GM21619 (cell line): ENCODE measurements at regions not wholly inside any gene's neighbourhood (a gene's known extent, or its start where the extent isn't known, plus 50 kb on each side); places are given as distances from the start of the nearest gene placed in this dataset.
A peak's percentile ranks its signal among the peaks of the same experiment; 100 is the strongest.

Experiments used
- ATAC-seq: cut with Tn5 transposase; IDR thresholded peaks from one replicate; pipeline ENCODE4 v1.9.1; 2021; ENCODE audit not compliant: unreplicated experiment

GRCh38 chr2:220664272-220665107 is 907.6 kb downstream of the EPHA4 start:
- no peak for ATAC-seq

- ATAC-seq: no peak
These were observed 907.0 kb downstream of the EPHA4 start for GRCh38 chr2:220665108-220665471.

- no peak for ATAC-seq
These were observed 902.8 kb downstream of the EPHA4 start for GRCh38 chr2:220669324-220669723.

GRCh38 chr2:220670511-220670910 is 901.6 kb downstream of the EPHA4 start:
- ATAC-seq: no peak

- ATAC-seq: no peak
These were observed 898.8 kb downstream of the EPHA4 start for GRCh38 chr2:220673151-220673874.

- no peak for ATAC-seq
These were observed 898.1 kb downstream of the EPHA4 start for GRCh38 chr2:220674033-220674432.

- ATAC-seq: no peak
These were observed 895.4 kb downstream of the EPHA4 start for GRCh38 chr2:220676695-220677094.

- no peak for ATAC-seq
These were observed 893.2 kb downstream of the EPHA4 start for GRCh38 chr2:220678943-220679342.

- ATAC-seq: no peak
These were observed 889.5 kb downstream of the EPHA4 start for GRCh38 chr2:220682616-220683015.

GRCh38 chr2:220684099-220684498 is 888.0 kb downstream of the EPHA4 start:
- no peak for ATAC-seq

GRCh38 chr2:220687231-220687843 is 884.8 kb downstream of the EPHA4 start:
- ATAC-seq: peak; percentile 90

- no peak for ATAC-seq
These were observed 876.5 kb downstream of the EPHA4 start for GRCh38 chr2:220695397-220696279.

GRCh38 chr2:220696280-220696669 is 875.8 kb downstream of the EPHA4 start:
- ATAC-seq: no peak

- ATAC-seq: no peak
These were observed 875.1 kb downstream of the EPHA4 start for GRCh38 chr2:220697011-220697410.

GRCh38 chr2:220701115-220701514 is 871.0 kb downstream of the EPHA4 start:
- ATAC-seq: no peak

GRCh38 chr2:220703279-220703678 is 868.8 kb downstream of the EPHA4 start:
- ATAC-seq: no peak

- no peak for ATAC-seq
These were observed 868.0 kb downstream of the EPHA4 start for GRCh38 chr2:220704081-220704480.

- ATAC-seq: no peak
These were observed 867.3 kb downstream of the EPHA4 start for GRCh38 chr2:220704810-220705209.

- no peak for ATAC-seq
These were observed 866.4 kb downstream of the EPHA4 start for GRCh38 chr2:220705678-220706077.

GRCh38 chr2:220707261-220707660 is 864.8 kb downstream of the EPHA4 start:
- ATAC-seq: no peak

GRCh38 chr2:220708366-220708765 is 863.7 kb downstream of the EPHA4 start:
- no peak for ATAC-seq
